Upper lobe of left lung (tissue), 6 donors: ENCODE measurements at regions not wholly inside any gene's neighbourhood (a gene's known extent, or its start where the extent isn't known, plus 50 kb on each side); places are given as distances from the start of the nearest gene placed in this dataset.

ENCODE experiments used
- ATAC-seq, 2 donors: fragments of 200-7000 bp; cut with Tn5 transposase; one replicate each; pipeline ENCODE4 v1.9.1; 2022; ENCODE audit warnings: mild to moderate bottlenecking in 2 of 2, moderate library complexity in 2 of 2; ENCODE audit not compliant: low FRiP score in 2 of 2
- DNase-seq, 2 donors: peaks; one replicate each; pipeline ENCODE4 v3.0.0-alpha.2; 2019 to 2020
- H3K27ac ChIP-seq, 4 donors: fragments of 200-600 bp; sonication (generic); one replicate each; pipeline ENCODE4 v1.5.1; 2016 to 2019
- H3K27me3 ChIP-seq, 4 donors: fragments of 200-600 bp; sonication (generic); one replicate each; pipeline ENCODE4 v1.5.1; 2017 to 2019
- H3K36me3 ChIP-seq, 4 donors: fragments of 200-600 bp; sonication (generic); one replicate each; pipeline ENCODE4 v1.5.1; 2016 to 2019
- H3K4me1 ChIP-seq, 4 donors: fragments of 200-600 bp; sonication (generic); one replicate each; pipeline ENCODE4 v1.5.1; 2018 to 2019
- H3K4me3 ChIP-seq, 4 donors: fragments of 200-600 bp; sonication (generic); one replicate each; pipeline ENCODE4 v1.5.1; 2017 to 2019; ENCODE audit warnings: mild to moderate bottlenecking in 2 of 4, moderate library complexity in 1 of 4
- H3K9me3 ChIP-seq, 4 donors: fragments of 200-600 bp; sonication (generic); one replicate each; pipeline ENCODE4 v1.5.1; 2018 to 2019
- CTCF ChIP-seq, 6 experiments: fragments of 450-650 bp in 4 of 6; fragments of 200-600 bp in 2 of 6; sonication (generic) in 2 of 6; IDR thresholded peaks; one replicate each; pipeline ENCODE4 v1.5.1; 2016 to 2019; ENCODE audit warnings: antibody characterized with exemption in 6 of 6
- EP300 ChIP-seq, 4 donors: sonication (generic); formaldehyde crosslinking; IDR thresholded peaks; one replicate each; pipeline ENCODE4 v1.5.1; 2017; ENCODE audit warnings: antibody characterized with exemption in 4 of 4, control low read depth in 2 of 4
- POLR2A ChIP-seq, 4 donors: fragments of 450-650 bp; IDR thresholded peaks; one replicate each; pipeline ENCODE4 v1.5.1; 2016 to 2017; ENCODE audit warnings: antibody characterized with exemption in 4 of 4, mild to moderate bottlenecking in 2 of 4
- POLR2AphosphoS5 ChIP-seq, 2 donors: sonication (generic); formaldehyde crosslinking; IDR thresholded peaks; one replicate each; pipeline ENCODE4 v1.5.1; 2017; ENCODE audit warnings: antibody characterized with exemption in 2 of 2
- WGBS, 2 donors: methylation state at CpG; one replicate each; pipeline ENCODE4 v1.1.5; 2017 to 2018; 5-methylcytosine and 5-hydroxymethylcytosine counted together
- donor health status: DM: no; HTN: no; CAD: no; lungs with moderate emphysema.
- donor health status: DM: no; HTN: yes; CAD: no; lungs with severe emphysema.

DNA sequence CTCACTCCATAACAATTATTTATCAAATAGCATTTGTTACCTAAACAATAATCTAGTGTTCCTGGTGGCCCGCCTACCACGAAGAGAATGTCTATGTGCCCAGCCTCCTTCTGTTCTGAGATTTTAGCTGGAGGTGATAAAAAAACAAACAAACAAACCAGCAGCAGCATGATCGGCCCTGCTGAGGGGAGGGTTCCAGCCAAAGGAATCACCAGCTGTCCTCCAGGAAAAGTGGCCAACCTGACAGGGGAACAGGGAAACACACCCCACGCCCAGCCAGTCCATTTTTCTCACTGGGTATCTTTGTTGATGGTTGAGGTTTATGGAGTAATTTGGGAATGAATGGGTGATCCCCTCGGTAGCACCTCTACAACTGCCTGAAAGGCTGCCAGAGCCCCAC is 203.0 kb upstream of the DYNLRB2 start:
- 73 to 88% methylated on average over 5 of the region's 5 CpGs for WGBS, 2 donors
- no peak overlapping the region for H3K27ac ChIP-seq
- H3K4me1 ChIP-seq: no peaks in the 10 kb centered on the region
- DNase-seq (no peak), ATAC-seq (no peak)
- no peak overlapping the region for H3K4me3 ChIP-seq
- no peaks in the 10 kb centered on the region for H3K36me3 ChIP-seq
- H3K27me3 ChIP-seq: peaks cover 0 to 2% (median 0%) of the 10 kb centered on the region in 4 donors
- no peaks in the 10 kb centered on the region for H3K9me3 ChIP-seq
- TF ChIP-seq POLR2AphosphoS5 (IDR thresholded peaks at IDR 0.05) (no peak), EP300 (IDR thresholded peaks at IDR 0.05) (no peak), POLR2A (IDR thresholded peaks at IDR 0.05) (no peak), CTCF (IDR thresholded peaks at IDR 0.05) (no peak)

DNA sequence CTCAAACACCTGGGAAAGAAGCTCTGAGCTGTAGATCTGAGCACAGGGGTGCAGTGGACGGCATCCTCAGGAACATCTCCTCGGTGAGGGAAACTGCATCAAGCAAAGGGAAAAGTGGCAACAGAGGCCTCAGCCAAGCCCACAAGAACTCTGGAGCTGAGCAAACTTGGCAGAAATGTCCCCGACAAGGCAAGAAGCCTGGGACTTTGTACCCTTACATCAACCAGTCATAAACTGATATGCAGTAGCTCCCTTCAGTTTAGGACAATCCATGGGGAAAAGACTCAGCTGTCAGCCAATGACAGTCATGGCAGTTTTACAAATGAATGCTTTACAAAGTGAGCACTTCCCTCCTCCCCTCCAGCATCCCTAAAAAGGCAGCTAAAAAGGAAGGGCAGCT is 210.0 kb upstream of the DYNLRB2 start:
- no peak for ATAC-seq
- TF ChIP-seq POLR2A (IDR thresholded peaks at IDR 0.05): no peak
- TF ChIP-seq CTCF (IDR thresholded peaks at IDR 0.05): no peak
- TF ChIP-seq EP300 (IDR thresholded peaks at IDR 0.05): no peak
- no peak for TF ChIP-seq POLR2AphosphoS5 (IDR thresholded peaks at IDR 0.05)
- DNase-seq: no peak
- 88 to 96% methylated on average over 3 of the region's 3 CpGs for whole genome bisulfite sequencing, 2 donors
- Histone ChIP-seq H3K27me3 (peaks cover 0 to 2% (median 0%) of the 10 kb centered on the region in 4 donors), H3K4me3 (no peak overlapping the region), H3K9me3 (no peaks in the 10 kb centered on the region), H3K4me1 (no peaks in the 10 kb centered on the region), H3K27ac (no peak overlapping the region), H3K36me3 (no peaks in the 10 kb centered on the region)

DNA sequence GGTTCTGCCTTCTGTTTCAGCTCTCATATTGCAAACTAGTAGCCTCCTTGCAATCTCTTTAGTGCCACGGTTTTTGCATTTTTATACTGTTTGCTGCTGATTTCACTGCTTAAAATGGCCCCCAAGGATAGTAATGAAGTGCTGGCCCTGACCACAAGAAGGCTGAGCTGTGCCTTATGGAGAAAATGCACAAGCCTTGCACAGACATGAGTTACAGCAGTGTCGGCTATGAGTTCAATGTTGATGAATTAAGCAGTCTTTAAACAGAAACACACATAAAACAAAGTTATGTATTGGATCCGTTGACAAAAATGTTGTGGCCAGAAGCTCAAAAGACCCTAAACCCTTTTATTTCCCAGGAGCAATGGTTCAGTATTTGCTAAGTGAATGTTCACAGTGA is 210.6 kb upstream of the DYNLRB2 start:
- no peaks in the 10 kb centered on the region for H3K36me3 ChIP-seq
- H3K27me3 ChIP-seq: peaks cover 0 to 2% (median 0%) of the 10 kb centered on the region in 4 donors
- ATAC-seq: no peak
- no peak overlapping the region for H3K27ac ChIP-seq
- WGBS, 2 donors: 90 to 92% methylated on average over 3 of the region's 3 CpGs
- no peak overlapping the region for H3K4me3 ChIP-seq
- H3K4me1 ChIP-seq: no peaks in the 10 kb centered on the region
- TF ChIP-seq CTCF (IDR thresholded peaks at IDR 0.05) (no peak), POLR2AphosphoS5 (IDR thresholded peaks at IDR 0.05) (no peak), POLR2A (IDR thresholded peaks at IDR 0.05) (no peak), EP300 (IDR thresholded peaks at IDR 0.05) (no peak)
- DNase-seq: no peak
- H3K9me3 ChIP-seq: no peaks in the 10 kb centered on the region

GRCh38 chr16:80327740-80328139 is 213.1 kb upstream of the DYNLRB2 start:
- no peak for DNase-seq
- ATAC-seq: no peak
- no peaks in the 10 kb centered on the region for H3K4me1 ChIP-seq
- H3K4me3 ChIP-seq: no peak overlapping the region
- TF ChIP-seq CTCF (IDR thresholded peaks at IDR 0.05) (no peak), POLR2AphosphoS5 (IDR thresholded peaks at IDR 0.05) (no peak), EP300 (IDR thresholded peaks at IDR 0.05) (no peak), POLR2A (IDR thresholded peaks at IDR 0.05) (no peak)
- WGBS, 2 donors: 52 to 57% methylated on average over 1 of the region's 1 CpG
- no peak overlapping the region for H3K27ac ChIP-seq
- H3K9me3 ChIP-seq: no peaks in the 10 kb centered on the region
- H3K36me3 ChIP-seq: no peaks in the 10 kb centered on the region
- H3K27me3 ChIP-seq: no peaks in the 10 kb centered on the region

GRCh38 chr16:80324371-80324770 is 216.4 kb upstream of the DYNLRB2 start:
- 66 to 75% methylated on average over 3 of the region's 3 CpGs for WGBS, 2 donors

More at GRCh38 chr16:80324371-80324770, 216.4 kb upstream of the DYNLRB2 start:
- DNase-seq (no peak), ATAC-seq (no peak)
- H3K27ac ChIP-seq: no peak overlapping the region
- no peak overlapping the region for H3K4me3 ChIP-seq
- H3K9me3 ChIP-seq: no peaks in the 10 kb centered on the region
- TF ChIP-seq EP300 (IDR thresholded peaks at IDR 0.05): no peak
- TF ChIP-seq POLR2A (IDR thresholded peaks at IDR 0.05): no peak
- TF ChIP-seq CTCF (IDR thresholded peaks at IDR 0.05): no peak
- TF ChIP-seq POLR2AphosphoS5 (IDR thresholded peaks at IDR 0.05): no peak
- H3K4me1 ChIP-seq: no peaks in the 10 kb centered on the region
- H3K36me3 ChIP-seq: no peaks in the 10 kb centered on the region
- H3K27me3 ChIP-seq: no peaks in the 10 kb centered on the region
